IPS-18c (cell line): ENCODE measurements at regions not wholly inside any gene's neighbourhood (a gene's known extent, or its start where the extent isn't known, plus 50 kb on each side); places are given as distances from the start of the nearest gene placed in this dataset.
"Not testable (repeated sequence)": the region's sequence is repeated elsewhere in the genome, so short reads cannot be mapped to it uniquely, and the experiment has no call there.

ENCODE experiments used
- H3K4me3 ChIP-seq: 2 replicates; pipeline ENCODE4 v1.7.0; 2013; ENCODE audit warnings: low read depth, mild to moderate bottlenecking, low read length, moderate library complexity; ENCODE audit not compliant: insufficient read depth
- H3K9me3 ChIP-seq: one replicate; pipeline ENCODE4 v1.6.1; 2013; ENCODE audit warnings: mild to moderate bottlenecking, low read length, moderate library complexity; ENCODE audit not compliant: control insufficient read depth, insufficient read depth

DNA sequence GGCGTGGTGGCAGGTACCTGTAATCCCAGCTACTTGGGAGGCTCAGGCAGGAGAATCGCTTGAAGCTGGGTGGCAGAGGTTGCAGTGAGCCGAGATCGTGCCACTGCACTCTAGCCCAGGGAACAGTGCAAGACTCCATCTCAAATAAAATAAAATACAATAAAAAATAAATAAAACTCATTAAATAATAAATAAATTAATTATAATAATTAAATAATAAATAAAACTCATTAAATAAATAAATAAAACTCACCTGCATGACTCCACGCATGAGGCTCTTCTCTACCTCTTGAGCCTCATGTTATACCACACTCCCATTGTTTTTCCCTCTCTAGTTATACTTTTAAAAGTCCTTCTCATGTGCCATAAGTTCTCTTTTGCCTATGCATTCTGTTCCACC, 995.4 kb downstream of the MAT2B start:
- no peaks in the 10 kb centered on the region for H3K9me3 ChIP-seq
- no peak overlapping the region for H3K4me3 ChIP-seq

DNA sequence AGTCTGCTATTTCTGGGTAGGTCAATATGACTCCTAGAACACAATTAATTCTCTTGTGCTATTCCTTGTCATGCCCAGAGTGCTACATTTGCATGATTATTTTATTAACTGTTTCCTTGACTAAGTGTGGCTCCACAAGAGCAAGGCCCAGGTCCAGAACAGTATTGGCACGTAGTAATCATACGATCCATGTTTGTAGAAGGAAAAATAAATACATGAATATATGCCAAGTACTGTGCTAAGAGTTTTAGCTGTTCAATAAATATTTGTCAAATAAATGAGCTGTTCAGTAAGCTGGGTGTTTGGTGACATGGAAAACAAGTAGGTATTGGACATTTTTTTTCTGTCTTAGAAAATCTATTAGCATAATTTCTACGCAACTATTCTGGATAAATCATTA, 995.9 kb downstream of the MAT2B start:
- no peak overlapping the region for H3K4me3 ChIP-seq
- H3K9me3 ChIP-seq, result no peaks in the 10 kb centered on the region

DNA sequence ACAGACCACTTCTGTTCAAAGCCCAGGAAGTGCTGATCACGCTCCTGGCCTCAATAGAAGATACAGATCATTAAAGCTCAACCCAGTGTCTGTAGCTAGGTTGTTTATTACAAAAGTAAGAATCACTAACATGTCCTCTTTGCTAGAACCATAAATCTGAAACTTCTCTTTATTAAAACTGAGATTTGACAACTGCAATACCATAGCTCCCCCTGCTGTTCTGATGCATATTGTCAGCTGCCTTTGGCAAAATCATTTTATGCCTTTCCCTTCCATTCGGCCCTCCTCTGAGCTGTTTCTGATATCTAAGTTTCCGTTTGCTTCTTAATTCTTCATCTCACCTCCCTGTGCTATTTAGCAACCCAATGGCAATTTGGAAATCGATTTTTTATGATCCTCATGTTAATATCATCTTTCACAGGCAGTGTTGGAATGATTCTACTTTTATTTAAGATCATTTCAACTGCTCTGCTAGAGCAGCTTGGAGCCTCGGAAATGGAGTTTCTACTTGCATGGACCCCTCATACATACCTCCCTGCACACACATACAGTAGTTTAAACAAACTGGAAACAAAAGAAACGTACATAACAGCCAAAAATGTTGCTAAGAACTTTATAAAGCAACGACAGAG, 998.8 kb downstream of the MAT2B start:
- H3K4me3 ChIP-seq, result no peak overlapping the region
- no peaks in the 10 kb centered on the region for H3K9me3 ChIP-seq

DNA sequence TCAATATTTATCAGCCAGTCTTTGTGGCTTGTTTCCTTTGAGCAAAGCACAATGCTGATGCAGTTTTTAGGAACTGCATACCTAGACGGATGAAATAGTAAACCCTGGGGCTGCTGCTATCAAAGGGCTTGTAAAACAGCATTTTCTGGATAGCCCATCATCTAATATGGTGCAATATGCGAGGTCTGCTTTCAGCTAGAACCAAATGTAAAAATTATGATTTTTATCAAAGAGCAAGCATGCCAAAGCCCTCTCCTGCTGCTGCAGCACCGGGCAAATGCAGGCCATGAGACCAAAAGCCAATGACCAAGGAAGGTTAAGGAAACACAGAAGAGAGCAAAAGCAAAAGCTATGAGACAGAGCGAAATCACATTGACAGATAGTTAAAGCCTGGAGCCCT, 1000.4 kb downstream of the MAT2B start:
- Histone ChIP-seq H3K9me3 (no peaks in the 10 kb centered on the region), H3K4me3 (no peak overlapping the region)

DNA sequence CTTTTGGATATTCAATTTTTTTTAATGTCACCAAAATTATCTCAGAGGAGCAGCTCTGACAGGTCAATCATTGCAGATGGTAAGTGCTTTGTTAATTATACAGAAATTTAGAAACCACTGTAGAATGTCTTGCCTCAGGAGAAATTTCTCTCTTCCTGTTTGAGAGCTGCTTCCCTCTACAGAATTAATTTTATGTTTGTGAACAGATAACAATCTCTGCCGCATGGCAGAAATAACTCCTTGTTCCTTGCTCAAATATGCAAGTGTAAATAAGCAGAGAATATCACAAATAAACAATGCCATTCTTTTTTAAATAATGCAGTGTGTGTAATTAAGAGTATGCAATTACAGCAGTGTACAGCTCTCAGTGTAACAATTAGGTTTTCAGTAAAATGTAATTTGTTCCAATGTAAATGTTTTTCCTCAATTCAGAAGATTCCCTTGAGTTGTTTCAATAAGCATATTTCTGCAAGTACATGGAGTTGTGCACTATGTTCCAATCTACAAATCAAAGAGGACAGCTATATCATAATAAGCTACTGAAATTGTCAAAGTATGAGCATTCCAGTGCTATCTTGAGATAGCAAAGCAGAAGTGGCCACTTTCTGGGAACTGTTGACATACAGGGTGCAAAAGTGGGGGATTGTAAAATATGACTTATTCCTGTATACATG, 1012.8 kb downstream of the MAT2B start:
- Histone ChIP-seq H3K4me3 (no peak overlapping the region), H3K9me3 (no peaks in the 10 kb centered on the region)

DNA sequence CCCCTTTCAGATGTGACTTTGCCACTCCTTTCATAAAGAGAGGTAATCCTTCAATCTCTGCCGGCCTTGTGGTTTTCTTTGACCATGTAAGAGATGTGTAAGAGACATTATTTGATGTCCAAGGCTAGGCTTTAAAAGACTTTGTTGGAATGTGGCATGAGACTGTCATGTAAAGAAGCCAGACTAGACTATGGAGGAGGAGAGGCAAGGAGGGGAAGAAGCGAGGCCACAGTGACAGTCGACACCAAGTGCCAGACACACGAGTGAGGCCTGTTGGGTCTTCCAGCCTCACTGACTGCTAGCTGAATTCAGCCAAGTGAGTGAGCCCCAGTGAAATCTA, 1013.3 kb downstream of the MAT2B start:
- Histone ChIP-seq H3K4me3 (no peak overlapping the region), H3K9me3 (no peaks in the 10 kb centered on the region)

DNA sequence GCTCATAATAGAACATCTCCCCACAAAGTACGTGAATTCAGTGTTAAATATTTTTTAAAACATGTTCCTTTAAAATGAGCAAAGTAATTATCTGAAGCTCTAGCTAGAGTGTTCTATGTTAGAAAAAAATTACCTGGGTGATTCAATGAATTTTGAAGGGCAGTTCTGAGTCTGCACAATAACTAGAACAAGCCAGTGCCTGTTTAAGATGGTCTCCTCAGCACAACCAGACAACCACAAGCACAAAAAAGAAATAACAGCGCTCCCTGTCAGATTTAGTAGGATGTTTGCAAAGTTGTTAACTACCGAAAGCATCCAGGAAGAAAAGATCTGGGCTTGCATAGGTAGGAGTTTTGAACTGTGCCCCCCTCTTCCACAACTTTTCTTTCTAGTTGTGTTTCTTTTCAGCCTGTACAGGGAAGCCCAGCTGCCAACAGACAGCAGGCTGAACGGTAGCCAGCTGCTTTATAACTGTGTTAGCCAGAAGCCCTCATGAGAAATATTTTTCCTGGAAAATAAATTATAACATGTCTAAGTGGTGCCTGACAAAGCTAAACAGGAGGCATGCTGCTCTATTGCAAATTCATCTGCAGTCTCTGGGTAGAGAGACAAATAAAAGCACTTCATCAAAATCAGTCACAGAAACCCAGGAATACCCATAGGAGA, 1026.9 kb downstream of the MAT2B start:
- H3K9me3 ChIP-seq, result no peaks in the 10 kb centered on the region
- no peak overlapping the region for H3K4me3 ChIP-seq

DNA sequence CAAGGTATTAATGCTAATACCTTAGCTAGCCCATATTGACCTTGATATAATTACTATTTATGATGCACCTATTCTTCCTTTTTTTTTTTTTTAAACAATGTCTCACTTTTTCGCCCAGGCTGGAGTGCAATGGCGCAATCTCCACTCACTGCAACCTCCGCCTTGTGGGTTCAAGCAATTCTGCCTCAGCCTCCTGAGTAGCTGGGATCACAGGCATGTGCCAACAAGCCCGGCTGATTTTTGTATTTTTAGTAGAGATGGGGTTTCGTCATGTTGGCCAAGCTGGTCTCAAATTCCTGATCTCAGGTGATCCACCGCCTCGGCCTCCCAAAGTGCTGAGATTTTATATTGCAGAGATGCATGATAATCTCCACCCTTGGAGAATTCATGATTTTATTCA, 1028.0 kb downstream of the MAT2B start:
- H3K9me3 ChIP-seq, H3K4me3 ChIP-seq: not testable (repeated sequence)

DNA sequence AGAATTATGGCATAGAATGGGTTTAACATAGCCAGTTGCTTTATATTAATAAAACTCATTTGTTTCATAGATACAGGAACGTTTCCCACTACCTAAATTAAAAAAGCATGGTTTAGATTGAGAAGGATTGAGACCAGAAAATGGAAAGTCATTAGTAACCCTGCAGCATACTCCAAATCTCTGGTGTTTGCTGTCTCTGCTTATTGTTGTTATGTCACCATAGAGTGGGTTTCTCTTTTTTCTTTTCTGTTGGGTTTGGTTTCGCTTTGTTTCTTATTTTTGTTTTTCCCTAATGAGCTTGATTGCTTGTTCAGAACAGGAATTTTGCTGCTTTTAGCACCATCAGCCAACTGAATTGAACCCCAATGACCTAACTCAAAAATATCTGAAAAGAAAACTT, 1034.8 kb downstream of the MAT2B start:
- H3K9me3 ChIP-seq, result no peaks in the 10 kb centered on the region
- no peak overlapping the region for H3K4me3 ChIP-seq

DNA sequence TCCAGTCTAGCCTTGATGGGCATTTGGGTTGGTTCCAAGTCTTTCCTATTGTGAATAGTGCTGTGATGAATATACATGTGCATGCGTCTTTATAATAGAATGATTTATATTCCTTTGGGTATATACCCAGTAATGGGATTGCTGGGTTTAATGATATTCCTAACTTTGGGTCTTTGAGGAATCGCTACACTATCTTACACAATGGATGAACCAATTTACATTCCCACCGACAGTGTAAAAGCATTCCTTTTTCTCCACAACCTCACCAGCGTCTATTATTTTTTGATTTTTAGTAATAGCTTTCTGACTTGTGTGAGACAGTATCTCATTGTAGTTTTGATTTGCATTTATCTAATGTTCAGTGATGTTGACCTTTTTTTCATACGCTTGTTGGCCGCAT, 1040.1 kb downstream of the MAT2B start:
- Histone ChIP-seq H3K9me3 (no peaks in the 10 kb centered on the region), H3K4me3 (no peak overlapping the region)

DNA sequence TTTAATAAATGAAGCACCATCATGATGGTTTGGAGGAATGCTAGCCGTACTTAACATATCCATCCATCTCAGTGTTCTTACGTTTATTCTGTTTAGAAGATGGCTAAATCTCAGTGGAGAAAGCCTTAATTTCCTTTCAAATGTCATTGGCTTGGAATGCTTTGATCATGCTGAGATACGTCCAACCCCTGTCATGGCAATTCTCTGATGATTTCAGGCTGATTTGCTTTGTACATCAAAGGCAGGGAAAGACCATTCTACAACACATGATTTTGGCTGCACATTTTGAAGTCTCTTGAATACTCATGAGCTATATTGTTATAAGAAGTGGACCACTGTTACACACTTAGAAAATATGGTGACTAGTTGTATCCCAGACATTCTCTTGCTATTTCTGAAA, 1048.4 kb downstream of the MAT2B start:
- H3K9me3 ChIP-seq, result no peaks in the 10 kb centered on the region

DNA sequence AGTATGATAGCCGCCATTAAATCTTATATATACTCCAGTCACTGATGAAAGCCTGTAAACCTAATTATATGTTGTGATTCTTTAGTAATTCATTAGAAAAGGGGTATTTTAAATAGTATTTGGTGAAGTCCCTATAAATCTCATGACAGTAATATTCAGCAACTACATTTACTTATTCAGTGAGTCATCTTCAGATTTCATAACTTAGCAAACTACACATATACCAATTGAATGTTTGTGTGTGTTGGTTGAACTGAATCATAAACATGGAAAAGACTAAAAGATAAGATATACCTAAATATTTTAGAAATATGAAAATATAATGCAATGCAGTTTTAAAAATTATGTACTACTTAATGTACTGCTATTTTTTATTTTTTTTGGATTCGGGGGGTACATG, 1050.4 kb downstream of the MAT2B start:
- Histone ChIP-seq H3K9me3 (no peaks in the 10 kb centered on the region), H3K4me3 (no peak overlapping the region)

More for the DNA sequence above, 1048.4 kb downstream of the MAT2B start:
- H3K4me3 ChIP-seq, result no peak overlapping the region

DNA sequence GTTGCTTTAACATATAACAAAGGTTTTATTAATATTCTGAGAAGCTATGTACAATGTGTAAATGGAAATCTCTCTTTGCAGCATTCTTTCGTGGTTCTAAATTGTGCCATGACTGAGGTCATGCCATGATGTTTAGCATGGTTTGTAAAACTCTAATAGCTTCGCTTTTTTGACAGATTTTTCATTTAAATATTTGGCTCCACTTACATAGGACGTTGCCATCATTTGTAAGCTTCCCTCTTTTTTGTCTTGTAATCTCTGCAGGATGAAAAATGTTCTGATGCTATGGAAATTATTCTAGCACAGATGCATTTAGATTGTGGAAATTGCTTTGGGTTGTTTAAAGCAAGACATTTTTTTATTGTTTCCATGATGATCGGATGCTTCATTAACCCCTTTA, 1054.8 kb downstream of the MAT2B start:
- no peaks in the 10 kb centered on the region for H3K9me3 ChIP-seq
- no peak overlapping the region for H3K4me3 ChIP-seq

DNA sequence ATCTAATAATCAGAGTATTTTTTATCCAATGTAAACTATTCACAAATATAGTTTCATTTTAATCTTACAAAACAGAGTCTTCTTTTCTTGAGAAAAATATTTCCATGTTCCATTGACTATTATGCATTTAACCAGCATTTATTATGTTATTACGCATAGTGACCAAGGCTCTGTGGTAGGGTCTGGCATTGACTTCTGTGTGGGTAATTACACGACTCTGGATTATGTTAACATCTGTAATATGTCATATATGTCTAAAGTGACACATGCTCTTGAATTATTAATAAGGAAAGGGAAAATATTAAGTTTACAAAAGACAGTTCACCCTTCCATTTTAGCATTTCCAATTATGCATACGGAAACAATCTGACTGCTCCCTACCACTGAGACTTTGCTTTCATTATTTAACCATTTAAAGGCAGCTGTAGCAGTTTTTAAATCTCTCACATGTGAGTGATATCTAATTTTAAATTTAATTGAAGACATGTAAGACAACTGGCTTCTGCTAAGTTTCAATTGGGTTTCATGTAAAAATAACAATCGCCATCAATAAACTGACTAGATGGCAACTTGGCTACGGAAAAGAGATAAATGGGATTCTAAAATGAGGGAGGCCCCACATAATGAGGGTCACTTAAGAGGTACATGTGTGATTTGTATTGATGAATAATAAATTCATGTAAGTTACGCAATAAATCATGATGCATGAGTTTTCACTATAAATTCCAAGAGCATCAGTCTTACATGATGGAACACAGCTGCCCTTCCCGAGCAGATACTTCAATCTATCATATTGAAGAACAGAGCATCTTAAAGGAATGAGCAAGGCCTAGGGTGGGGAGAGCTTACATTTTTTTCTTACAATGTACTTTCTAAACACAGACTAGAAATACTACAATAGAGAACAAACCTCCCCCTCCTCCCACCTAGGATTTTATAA, 1056.8 kb downstream of the MAT2B start:
- Histone ChIP-seq H3K9me3 (no peaks in the 10 kb centered on the region), H3K4me3 (no peak overlapping the region)

DNA sequence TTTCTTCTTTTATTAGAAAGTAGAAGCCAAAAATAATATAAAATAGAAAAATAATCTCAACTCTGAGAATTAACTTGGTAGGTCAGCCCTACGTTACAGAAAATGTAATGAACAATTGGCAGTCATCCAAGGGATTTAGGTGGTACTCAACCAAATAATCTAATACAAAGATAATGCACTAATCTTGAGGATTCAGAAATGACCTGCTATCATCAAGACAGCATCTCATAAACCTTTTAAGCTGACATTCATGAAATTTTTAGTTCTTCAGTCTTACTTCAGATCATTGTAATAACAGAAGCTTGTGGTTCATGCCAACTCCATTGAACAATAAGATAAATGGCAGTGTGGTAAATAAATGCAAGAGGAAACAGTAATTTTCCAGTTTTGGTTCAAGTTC, 1058.0 kb downstream of the MAT2B start:
- no peaks in the 10 kb centered on the region for H3K9me3 ChIP-seq

DNA sequence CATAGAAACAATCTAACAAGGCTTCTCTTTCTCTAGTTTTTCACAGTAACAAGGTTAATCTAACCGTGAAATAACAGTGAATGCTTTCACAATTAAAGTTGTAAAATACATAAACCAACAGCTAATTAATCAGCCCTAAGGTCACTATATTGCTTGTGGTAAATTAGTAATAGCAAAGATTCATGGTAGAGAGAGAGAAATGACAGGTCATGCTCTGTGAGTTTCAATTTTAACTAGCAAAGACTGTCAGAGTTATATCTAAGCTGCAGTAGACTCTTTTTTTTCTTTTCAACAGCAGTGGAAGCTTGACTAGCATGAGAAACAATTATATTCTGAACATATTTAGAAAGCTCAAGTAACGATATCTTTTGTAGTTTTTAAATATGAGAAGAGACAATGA, 1068.0 kb downstream of the MAT2B start:
- H3K9me3 ChIP-seq, result no peaks in the 10 kb centered on the region
- H3K4me3 ChIP-seq, result no peak overlapping the region

More for the DNA sequence above, 1058.0 kb downstream of the MAT2B start:
- H3K4me3 ChIP-seq, result no peak overlapping the region

DNA sequence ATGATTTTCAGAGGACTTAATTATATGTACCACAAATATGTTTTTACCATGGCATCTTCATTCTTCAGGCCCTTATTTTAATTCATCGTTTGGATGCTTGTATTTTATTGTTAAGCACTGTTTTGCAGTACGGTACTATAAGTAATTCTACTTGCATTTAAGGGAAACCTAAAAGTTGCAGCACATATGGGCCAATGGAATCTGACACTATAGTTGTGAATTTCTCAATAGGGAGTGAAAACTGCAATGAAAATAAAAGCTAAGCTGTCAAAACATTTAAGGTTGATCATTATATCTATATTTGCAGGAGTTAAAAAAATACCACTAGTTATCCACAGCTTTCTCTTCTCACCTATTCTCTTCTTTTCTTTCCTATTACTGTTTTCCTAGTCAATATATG, 1071.8 kb downstream of the MAT2B start:
- Histone ChIP-seq H3K9me3 (no peaks in the 10 kb centered on the region), H3K4me3 (no peak overlapping the region)

DNA sequence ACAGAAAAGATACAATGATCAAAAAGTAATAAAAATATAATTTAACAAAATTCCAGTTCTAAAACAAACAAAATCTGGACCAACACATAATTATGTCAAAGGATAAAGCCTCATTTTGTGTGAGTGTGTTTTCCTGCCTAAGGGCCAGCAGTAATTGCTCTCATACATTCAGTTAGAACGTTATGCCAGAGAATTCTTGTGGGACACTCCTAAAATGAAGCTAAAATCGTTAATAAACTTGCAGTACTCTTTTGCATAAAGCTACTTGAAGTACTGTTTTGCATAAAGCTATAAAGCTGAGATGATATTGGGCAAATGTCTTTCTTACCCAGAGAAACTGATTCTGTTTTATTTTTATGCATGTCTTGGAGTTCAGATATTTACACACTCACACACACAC, 1072.3 kb downstream of the MAT2B start:
- no peak overlapping the region for H3K4me3 ChIP-seq
- no peaks in the 10 kb centered on the region for H3K9me3 ChIP-seq
